ENCODE measurements at regions not wholly inside any gene's neighbourhood (a gene's known extent, or its start where the extent isn't known, plus 50 kb on each side); places are given as distances from the start of the nearest gene placed in this dataset.

- intact Hi-C loops (cut with micrococcal nuclease), result no loop called here
- ATAC-seq, result no peak
- CTCF ChIA-PET, result no interaction called here
Measured at GRCh38 chr5:68396722-68397121, 181.2 kb downstream of the PIK3R1 start.

More at GRCh38 chr5:68396722-68397121, 181.2 kb downstream of the PIK3R1 start:
- no peaks in the 10 kb centered on the region for H4K20me1 ChIP-seq (ENCODE audit: insufficient read depth)
- no peak for TF ChIP-seq EZH2phosphoT487 (IDR thresholded peaks at IDR 0.05; ENCODE audit: borderline replicate concordance)
- no peak for TF ChIP-seq ELF1 (IDR thresholded peaks at IDR 0.05; ENCODE audit: borderline replicate concordance, low read depth)
- no peak for TF ChIP-seq POLR2A (IDR thresholded peaks at IDR 0.05; ENCODE audit: borderline replicate concordance, extremely low read depth, insufficient read depth, insufficient read length)
- no peak for TF ChIP-seq SIN3A (IDR thresholded peaks at IDR 0.05; ENCODE audit: low read depth)
- TF ChIP-seq EZH2 (IDR thresholded peaks at IDR 0.05), result no peak
- no peak for TF ChIP-seq RAD21 (IDR thresholded peaks at IDR 0.05; ENCODE audit: low read depth)
- no peak for TF ChIP-seq JUND (IDR thresholded peaks at IDR 0.05)
- no peak for TF ChIP-seq POLR2AphosphoS5 (IDR thresholded peaks at IDR 0.05; ENCODE audit: low read depth, low read length)
- no peak for TF ChIP-seq MAX (IDR thresholded peaks at IDR 0.05)
- TF ChIP-seq ZFX (IDR thresholded peaks at IDR 0.05), result no peak
- no peak for TF ChIP-seq ZNF274 (IDR thresholded peaks at IDR 0.05; ENCODE audit: low read depth, low read length)
- TF ChIP-seq SRF (IDR thresholded peaks at IDR 0.05; ENCODE audit: low read depth), result no peak
- no peak for TF ChIP-seq REST (IDR thresholded peaks at IDR 0.05; ENCODE audit: low read depth)
- no peak for TF ChIP-seq EGR1 (IDR thresholded peaks at IDR 0.05; ENCODE audit: low read depth)
- no peak for TF ChIP-seq SP1 (IDR thresholded peaks at IDR 0.05; ENCODE audit: low read depth)
- no peak for TF ChIP-seq YY1 (IDR thresholded peaks at IDR 0.05; ENCODE audit: extremely low read depth, insufficient replicate concordance, low read depth, low read length)
- TF ChIP-seq ZBTB33 (IDR thresholded peaks at IDR 0.05; ENCODE audit: extremely low read depth, insufficient replicate concordance, low read length), result no peak
- DNase-seq (ENCODE audit: low read depth, low spot score), result no peak
- peaks cover 0 to 13% of the 10 kb centered on the region in 2 experiments; a peak in 1 of 4 replicates for H3K4me1 ChIP-seq (ENCODE audit: control insufficient read depth in 1 of 2, insufficient read depth in 2 of 2, low read length in 2 of 2)
- no peak overlapping the region for H3K4me2 ChIP-seq (ENCODE audit: low read length)
- no peak overlapping the region for H3K27ac ChIP-seq (ENCODE audit: low read depth, low read length)
- H3K27me3 ChIP-seq (ENCODE audit: insufficient read depth, low read length), result no peaks in the 10 kb centered on the region
- H3K79me2 ChIP-seq (ENCODE audit: insufficient read depth, low read length), result no peaks in the 10 kb centered on the region
- H3K9me3 ChIP-seq (ENCODE audit: control insufficient read depth in 1 of 2, insufficient read depth in 1 of 2, low read depth in 1 of 2, low read length in 2 of 2), result no peaks in the 10 kb centered on the region
- H3K36me3 ChIP-seq (ENCODE audit: control insufficient read depth in 1 of 2, insufficient read depth in 2 of 2, low read length in 2 of 2), result no peaks in the 10 kb centered on the region
- H3K9me2 ChIP-seq (ENCODE audit: insufficient read depth), result no peaks in the 10 kb centered on the region
- ChIA-PET POLR2A (no interaction called here), RAD21 (ENCODE audit: low non-redundant PET in 1 of 2, low total read pairs in 2 of 2, uncharacterized antibody in 2 of 2, unreplicated experiment in 2 of 2) (no interaction called here)
- no peak overlapping the region for H2AFZ ChIP-seq (ENCODE audit: low read depth, low read length, poor library complexity, severe bottlenecking)
- no peak overlapping the region for H3K4me3 ChIP-seq (replicated peaks in 1 of 2; ENCODE audit: low read depth in 1 of 2, low read length in 2 of 2)
- no TSS peak for BruUV-seq (replicated peaks)
- H3K9ac ChIP-seq (ENCODE audit: low read length), result no peak overlapping the region

All from HCT116 (cell line).